Keratinocyte (primary cell): ENCODE measurements at regions not wholly inside any gene's neighbourhood (a gene's known extent, or its start where the extent isn't known, plus 50 kb on each side); places are given as distances from the start of the nearest gene placed in this dataset.

Experiments used
- DNase-seq: peaks from one replicate; pipeline ENCODE4 v3.0.0-alpha.2; 2011; ENCODE audit warnings: low read depth, missing footprints, low spot score
- FAIRE-seq: peaks from 2 replicates; lab custom pipeline; 2011; peaks lifted over from hg19 to GRCh38; lab: Jason Lieb, UNC
- H2AFZ ChIP-seq: 2 replicates; pipeline ENCODE4 v1.6.0; 2012; ENCODE audit warnings: low read length, control low read depth, inconsistent platforms; ENCODE audit not compliant: control insufficient read depth
- H3K27ac ChIP-seq: 2 replicates; pipeline ENCODE4 v1.5.1; 2011; ENCODE audit warnings: low read length; ENCODE audit not compliant: control insufficient read depth, insufficient read depth
- H3K27me3 ChIP-seq: 3 replicates; pipeline ENCODE4 v1.6.0; 2011; ENCODE audit warnings: low read length; ENCODE audit not compliant: control insufficient read depth, insufficient read depth; ENCODE audit errors: extremely low read depth
- H3K36me3 ChIP-seq, 2 experiments: 2 replicates in 1 of 2; 3 replicates in 1 of 2; pipeline ENCODE4 v1.5.1; 2011; ENCODE audit warnings: low read length in 2 of 2, mild to moderate bottlenecking in 1 of 2; ENCODE audit not compliant: control insufficient read depth in 2 of 2, insufficient read depth in 2 of 2; ENCODE audit errors: extremely low read depth in 1 of 2
- H3K4me1 ChIP-seq: 3 replicates; pipeline ENCODE4 v1.5.1; 2011; ENCODE audit warnings: low read length; ENCODE audit not compliant: control insufficient read depth, insufficient read depth; ENCODE audit errors: extremely low read depth
- H3K4me2 ChIP-seq: 3 replicates; pipeline ENCODE4 v1.6.0; 2011; ENCODE audit warnings: low read depth, low read length; ENCODE audit not compliant: control insufficient read depth, insufficient read depth; ENCODE audit errors: extremely low read depth
- H3K4me3 ChIP-seq, 3 experiments: fragments of 200-600 bp in 1 of 3; sonication (generic) in 1 of 3; 2 replicates in 2 of 3; 3 replicates in 1 of 3; pipeline ENCODE4 v1.5.1; 2011 to 2016; ENCODE audit warnings: low read length in 3 of 3, mild to moderate bottlenecking in 3 of 3, control low read depth in 2 of 3, inconsistent platforms in 1 of 3, low read depth in 1 of 3, mixed read lengths in 1 of 3, mixed run types in 1 of 3, moderate library complexity in 1 of 3; ENCODE audit not compliant: control insufficient read depth in 2 of 3, insufficient read depth in 2 of 3; ENCODE audit errors: extremely low read depth in 1 of 3
- H3K79me2 ChIP-seq: 2 replicates; pipeline ENCODE4 v1.6.0; 2012; ENCODE audit warnings: low read length; ENCODE audit not compliant: control insufficient read depth, insufficient read depth
- H3K9ac ChIP-seq: 3 replicates; pipeline ENCODE4 v1.6.0; 2011; ENCODE audit warnings: low read length; ENCODE audit not compliant: control insufficient read depth, insufficient read depth; ENCODE audit errors: extremely low read depth
- H3K9me1 ChIP-seq: 3 replicates; pipeline ENCODE4 v1.6.0; 2011; ENCODE audit warnings: low read length; ENCODE audit not compliant: control insufficient read depth, insufficient read depth; ENCODE audit errors: extremely low read depth
- H3K9me3 ChIP-seq: 2 replicates; pipeline ENCODE4 v1.5.1; 2012; ENCODE audit warnings: low read depth, low read length; ENCODE audit not compliant: control insufficient read depth
- H4K20me1 ChIP-seq: 3 replicates; pipeline ENCODE4 v1.6.0; 2011; ENCODE audit warnings: low read length; ENCODE audit not compliant: control insufficient read depth, insufficient read depth; ENCODE audit errors: extremely low read depth
- CTCF ChIP-seq, 3 experiments: IDR thresholded peaks in 1 of 3; conservative IDR thresholded peaks in 1 of 3; optimal IDR thresholded peaks in 1 of 3; 2 replicates in 2 of 3; 3 replicates in 1 of 3; pipeline versions ENCODE3 to v1.5.1; 2011; ENCODE audit warnings: low read length in 3 of 3, mild to moderate bottlenecking in 3 of 3, moderate library complexity in 2 of 3, control low read depth in 1 of 3, inconsistent platforms in 1 of 3; ENCODE audit not compliant: insufficient read depth in 2 of 3; ENCODE audit errors: extremely low read depth in 1 of 3
- EZH2 ChIP-seq: IDR thresholded peaks from one replicate; pipeline ENCODE4 v1.6.1; 2012; ENCODE audit warnings: inconsistent platforms, mild to moderate bottlenecking, low read length, moderate library complexity
- dilution Hi-C: fragments of 300-500 bp; cut with MboI; formaldehyde crosslinking; loops from one replicate; pipeline ENCODE4 v1.7.0; 2020; ENCODE audit warnings: low sequenced_read_pairs; ENCODE audit not compliant: extremely low pct_ligation_motif_present

GRCh38 chr9:101893661-101894646, 155.5 kb upstream of the GRIN3A start:
- Histone ChIP-seq H3K36me3 (no peaks in the 10 kb centered on the region), H4K20me1 (no peaks in the 10 kb centered on the region), H3K79me2 (no peaks in the 10 kb centered on the region), H2AFZ (no peak overlapping the region), H3K27me3 (no peaks in the 10 kb centered on the region), H3K4me3 (no peak overlapping the region), H3K4me2 (no peak overlapping the region), H3K4me1 (no peaks in the 10 kb centered on the region), H3K9me1 (no peaks in the 10 kb centered on the region), H3K27ac (no peak overlapping the region), H3K9ac (no peak overlapping the region), H3K9me3 (no peaks in the 10 kb centered on the region)
- TF ChIP-seq CTCF (optimal IDR thresholded peaks at IDR 0.05 in 1 of 3, IDR thresholded peaks at IDR 0.05 in 1 of 3, conservative IDR thresholded peaks at IDR 0.05 in 1 of 3; ENCODE audit: extremely low read depth in 1 of 3, insufficient read depth in 2 of 3, low read length in 3 of 3), result no peak
- TF ChIP-seq EZH2, result no peak
- dilution Hi-C loops, result no loop called here
- DNase-seq (no peak), FAIRE-seq (no peak)

GRCh38 chr9:101881508-101881907, 143.1 kb upstream of the GRIN3A start:
- H3K9me1 ChIP-seq, result no peaks in the 10 kb centered on the region
- no peak overlapping the region for H3K27ac ChIP-seq
- H3K79me2 ChIP-seq, result no peaks in the 10 kb centered on the region
- TF ChIP-seq CTCF (optimal IDR thresholded peaks at IDR 0.05 in 1 of 3, IDR thresholded peaks at IDR 0.05 in 1 of 3, conservative IDR thresholded peaks at IDR 0.05 in 1 of 3; ENCODE audit: extremely low read depth in 1 of 3, insufficient read depth in 2 of 3, low read length in 3 of 3) (no peak), EZH2 (no peak)
- no peak overlapping the region for H2AFZ ChIP-seq
- FAIRE-seq (no peak), DNase-seq (no peak)
- no peaks in the 10 kb centered on the region for H3K4me1 ChIP-seq
- no peak overlapping the region for H3K9ac ChIP-seq
- no peaks in the 10 kb centered on the region for H3K9me3 ChIP-seq
- no peak overlapping the region for H3K4me2 ChIP-seq
- dilution Hi-C loops, result no loop called here
- H3K27me3 ChIP-seq, result no peaks in the 10 kb centered on the region
- H4K20me1 ChIP-seq, result no peaks in the 10 kb centered on the region
- no peak overlapping the region for H3K4me3 ChIP-seq
- no peaks in the 10 kb centered on the region for H3K36me3 ChIP-seq
